H1 (cell line): ENCODE measurements at regions not wholly inside any gene's neighbourhood (a gene's known extent, or its start where the extent isn't known, plus 50 kb on each side); places are given as distances from the start of the nearest gene placed in this dataset.
A peak's percentile ranks its signal among the peaks of the same experiment; 100 is the strongest.

ENCODE experiments used
- CTCF ChIA-PET: fragments of 300-600 bp; sonication (Branson Sonifier 250); formaldehyde crosslinking; loops from one replicate; lab custom pipeline; 2021; ENCODE audit not compliant: partially characterized antibody; lab: Charles Lee
- POLR2A ChIA-PET: fragments of 300-600 bp; sonication (Branson Sonifier 250); formaldehyde crosslinking; loops from one replicate; lab custom pipeline; 2021; ENCODE audit warnings: inconsistent platforms; ENCODE audit not compliant: partially characterized antibody; lab: Charles Lee
- DNase-seq, 2 experiments: peaks; one replicate each; pipeline versions ENCODE4 v3.0.0 to v3.0.0-alpha.2; 2010 to 2022; ENCODE audit warnings: low spot score in 2 of 2, low read depth in 1 of 2, mixed read lengths in 1 of 2
- FAIRE-seq: peaks from 2 replicates; lab custom pipeline; 2011; peaks lifted over from hg19 to GRCh38; lab: Jason Lieb, UNC
- H2AFZ ChIP-seq: 2 replicates; pipeline ENCODE4 v1.8.1; 2012; ENCODE audit warnings: low read length, inconsistent platforms
- H2AK5ac ChIP-seq: 2 replicates; pipeline ENCODE4 v1.6.1; 2013; ENCODE audit warnings: low read depth, low read length
- H2BK120ac ChIP-seq: replicated peaks from 2 replicates; pipeline ENCODE3; 2013; ENCODE audit warnings: low read depth, low read length, inconsistent platforms
- H2BK12ac ChIP-seq: 2 replicates; pipeline ENCODE4 v1.6.1; 2013; ENCODE audit warnings: low read depth, low read length
- H2BK15ac ChIP-seq: 2 replicates; pipeline ENCODE4 v1.6.1; 2013; ENCODE audit warnings: low read length
- H2BK20ac ChIP-seq: 2 replicates; pipeline ENCODE4 v1.6.1; 2013; ENCODE audit warnings: low read length
- H2BK5ac ChIP-seq: 2 replicates; pipeline ENCODE4 v1.6.1; 2013; ENCODE audit warnings: low read depth, low read length
- H3K14ac ChIP-seq: 2 replicates; pipeline ENCODE4 v1.6.1; 2013; ENCODE audit warnings: inconsistent platforms; ENCODE audit not compliant: insufficient read length
- H3K18ac ChIP-seq: 2 replicates; pipeline ENCODE4 v1.6.1; 2013; ENCODE audit warnings: low read length; ENCODE audit errors: extremely low read depth
- H3K23ac ChIP-seq: 2 replicates; pipeline ENCODE4 v1.6.1; 2013; ENCODE audit warnings: inconsistent platforms; ENCODE audit not compliant: insufficient read length
- H3K23me2 ChIP-seq: 2 replicates; pipeline ENCODE4 v1.6.1; 2013; ENCODE audit warnings: low read depth, low read length
- H3K27ac ChIP-seq: 2 replicates; pipeline ENCODE4 v1.6.1; 2011; ENCODE audit warnings: low read depth, low read length, inconsistent platforms
- H3K27me3 ChIP-seq, 4 experiments: replicated peaks in 1 of 4; 1 replicate in 1 of 4; 2 replicates in 3 of 4; pipeline versions ENCODE4 v1.6.1 to v1.8.1; 2011 to 2013; ENCODE audit warnings: low read length in 3 of 4, mild to moderate bottlenecking in 3 of 4, inconsistent platforms in 2 of 4, mixed read lengths in 2 of 4, moderate library complexity in 1 of 4; ENCODE audit not compliant: control insufficient read depth in 3 of 4, insufficient read depth in 3 of 4; ENCODE audit errors: extremely low read depth in 1 of 4
- H3K36me3 ChIP-seq, 4 experiments: 2 replicates each; pipeline versions ENCODE4 v1.6.1 to v1.8.1; 2011 to 2013; ENCODE audit warnings: mild to moderate bottlenecking in 4 of 4, low read length in 3 of 4, moderate library complexity in 2 of 4, control low read depth in 1 of 4, inconsistent platforms in 1 of 4; ENCODE audit not compliant: insufficient read depth in 4 of 4, control insufficient read depth in 2 of 4
- H3K4ac ChIP-seq: replicated peaks from 2 replicates; pipeline ENCODE3; 2013; ENCODE audit warnings: low read length, low read depth, mixed read lengths, inconsistent platforms; ENCODE audit not compliant: insufficient read length
- H3K4me1 ChIP-seq, 4 experiments: replicated peaks in 1 of 4; 1 replicate in 1 of 4; 2 replicates in 3 of 4; pipeline versions ENCODE4 v1.6.1 to v1.8.1; 2011 to 2013; ENCODE audit warnings: low read length in 3 of 4, inconsistent platforms in 2 of 4, mixed read lengths in 1 of 4; ENCODE audit not compliant: insufficient read depth in 4 of 4, control insufficient read depth in 3 of 4
- H3K4me2 ChIP-seq, 2 experiments: 2 replicates each; pipeline versions ENCODE4 v1.6.1 to v1.8.1; 2011 to 2013; ENCODE audit warnings: low read depth in 2 of 2, low read length in 2 of 2, control low read depth in 1 of 2, inconsistent platforms in 1 of 2, mild to moderate bottlenecking in 1 of 2; ENCODE audit not compliant: insufficient read depth in 1 of 2
- H3K4me3 ChIP-seq, 4 experiments: fragments of 200-600, 300-600 bp in 1 of 4; sonication (generic), shearing (Covaris generic), sonication (Bioruptor Twin) in 1 of 4; 2 replicates each; pipeline versions ENCODE4 v1.5.1 to v1.8.1; 2011 to 2016; ENCODE audit warnings: low read length in 4 of 4, low read depth in 3 of 4, control low read depth in 2 of 4, inconsistent platforms in 2 of 4, mild to moderate bottlenecking in 2 of 4, mixed read lengths in 1 of 4, moderate library complexity in 1 of 4; ENCODE audit not compliant: insufficient read depth in 2 of 4; ENCODE audit errors: extremely low read depth in 1 of 4
- H3K56ac ChIP-seq: replicated peaks from 2 replicates; pipeline ENCODE3; 2013; ENCODE audit warnings: low read depth, mild to moderate bottlenecking, mixed read lengths, low read length, inconsistent platforms; ENCODE audit not compliant: insufficient read length
- H3K79me1 ChIP-seq: 2 replicates; pipeline ENCODE4 v1.6.1; 2013; ENCODE audit warnings: low read depth, low read length, control low read depth
- H3K79me2 ChIP-seq, 2 experiments: 2 replicates each; pipeline versions ENCODE4 v1.6.1 to v1.8.1; 2012 to 2013; ENCODE audit warnings: low read length in 2 of 2, mild to moderate bottlenecking in 2 of 2, inconsistent platforms in 1 of 2; ENCODE audit not compliant: insufficient read depth in 2 of 2, control insufficient read depth in 1 of 2
- H3K9ac ChIP-seq, 4 experiments: replicated peaks in 1 of 4; 1 replicate in 1 of 4; 2 replicates in 3 of 4; pipeline versions ENCODE4 v1.6.1 to v1.8.1; 2011 to 2013; ENCODE audit warnings: low read depth in 3 of 4, low read length in 3 of 4, control low read depth in 2 of 4, mild to moderate bottlenecking in 2 of 4, moderate library complexity in 2 of 4, inconsistent platforms in 1 of 4; ENCODE audit errors: extremely low read depth in 1 of 4
- H3K9me3 ChIP-seq, 2 experiments: 2 replicates each; pipeline versions ENCODE4 v1.6.1 to v1.8.1; 2012 to 2013; ENCODE audit warnings: mild to moderate bottlenecking in 2 of 2, moderate library complexity in 2 of 2, control low read depth in 1 of 2, inconsistent platforms in 1 of 2, low read depth in 1 of 2, low read length in 1 of 2, mixed read lengths in 1 of 2; ENCODE audit not compliant: insufficient read depth in 2 of 2
- H4K20me1 ChIP-seq, 2 experiments: replicated peaks in 1 of 2; 2 replicates each; pipeline versions ENCODE3 to v1.8.1; 2011 to 2013; ENCODE audit warnings: inconsistent platforms in 2 of 2, low read length in 2 of 2, mild to moderate bottlenecking in 1 of 2; ENCODE audit not compliant: insufficient read depth in 2 of 2, control insufficient read depth in 1 of 2
- H4K5ac ChIP-seq: 2 replicates; pipeline ENCODE4 v1.6.1; 2013; ENCODE audit warnings: low read length, low read depth, mixed read lengths, inconsistent platforms; ENCODE audit not compliant: insufficient read length
- H4K8ac ChIP-seq: 2 replicates; pipeline ENCODE4 v1.8.0; 2013; ENCODE audit warnings: mild to moderate bottlenecking, moderate library complexity, low read length, inconsistent platforms; ENCODE audit not compliant: insufficient read depth; ENCODE audit errors: extremely low read depth
- H4K91ac ChIP-seq: replicated peaks from 2 replicates; pipeline ENCODE3; 2013; ENCODE audit warnings: low read length, mixed read lengths, inconsistent platforms; ENCODE audit not compliant: insufficient read length
- CTBP2 ChIP-seq: IDR thresholded peaks from 2 replicates; pipeline ENCODE4 v1.7.0; 2011; ENCODE audit warnings: borderline replicate concordance, mild to moderate bottlenecking, moderate library complexity, mixed read lengths, low read length; ENCODE audit not compliant: insufficient read depth, insufficient read length
- RAD21 ChIP-seq, 2 experiments: IDR thresholded peaks in 1 of 2; conservative IDR thresholded peaks in 1 of 2; 2 replicates each; pipeline ENCODE4 v1.6.1; 2011; ENCODE audit warnings: low read depth in 2 of 2, low read length in 2 of 2, improper control_type of control experiment in 1 of 2, inconsistent platforms in 1 of 2, mild to moderate bottlenecking in 1 of 2, moderate library complexity in 1 of 2
- WGBS, 2 experiments: shearing (Covaris generic) in 1 of 2; methylation state at CpG; one replicate each; pipeline versions ENCODE4 v1.1.6 to v1.1.7; 2013 to 2015; ENCODE audit warnings: low lambda C conversion rate in 2 of 2, mixed read lengths in 2 of 2, inconsistent platforms in 1 of 2, low coverage in 1 of 2, missing lambda C conversion rate in 1 of 2; ENCODE audit not compliant: insufficient replicate concordance in 2 of 2, insufficient coverage in 1 of 2, insufficient read length in 1 of 2; ENCODE audit errors: extremely low coverage in 1 of 2, missing lambda C conversion rate in 1 of 2; 5-methylcytosine and 5-hydroxymethylcytosine counted together

DNA sequence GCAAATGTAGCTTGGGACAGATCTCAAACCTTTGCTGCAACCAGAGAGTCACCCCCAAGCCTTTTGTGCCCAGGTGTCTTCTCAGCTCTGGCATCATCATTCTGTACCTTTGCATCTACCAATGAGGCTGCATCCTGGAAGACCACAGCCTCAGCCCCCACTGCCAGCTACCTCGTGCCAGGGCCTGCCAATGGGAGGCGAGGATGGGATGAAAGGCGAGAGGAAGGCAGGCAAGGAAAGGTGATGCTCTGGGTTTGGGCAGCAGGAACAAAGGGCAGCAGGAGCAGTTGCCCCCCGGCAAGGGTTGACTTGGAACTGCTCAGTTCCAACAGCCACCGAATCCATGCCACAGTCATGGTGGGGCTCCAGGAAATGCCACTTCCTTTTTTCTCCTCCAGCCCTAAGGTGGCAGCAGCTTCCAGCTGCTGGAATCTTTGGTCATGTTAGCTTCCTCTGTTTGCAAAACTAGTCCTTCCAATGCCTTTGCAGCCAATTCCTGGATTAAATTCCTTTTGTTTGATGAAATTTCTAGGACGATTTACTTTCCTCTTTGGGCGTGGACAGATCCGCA is 651.6 kb downstream of the NPHP4 start:
- H3K14ac ChIP-seq: no peak overlapping the region
- H2BK20ac ChIP-seq: no peak overlapping the region

More for the DNA sequence above, 651.6 kb downstream of the NPHP4 start:
- ChIA-PET CTCF (interaction anchor here (0.6 to 2.4 kb wide), 3 partner anchors 14 to 53 kb away, joined by 3 to 5 read pairs (median 4); no protein-coding TSS in a partner anchor), POLR2A (no interaction called here)
- Histone ChIP-seq H4K91ac (no peak overlapping the region), H3K4me1 (no peaks in the 10 kb centered on the region), H2BK120ac (no peak overlapping the region), H4K20me1 (no peaks in the 10 kb centered on the region), H4K8ac (no peak overlapping the region; the same call in 1 of the 2 replicates), H3K23me2 (no peaks in the 10 kb centered on the region), H3K79me2 (no peaks in the 10 kb centered on the region), H3K4ac (no peak overlapping the region), H3K4me2 (no peak overlapping the region), H3K9ac (no peak overlapping the region), H2BK12ac (no peak overlapping the region), H3K79me1 (no peaks in the 10 kb centered on the region), H2BK15ac (no peak overlapping the region), H2AFZ (no peak overlapping the region), H4K5ac (no peak overlapping the region), H3K27ac (no peak overlapping the region), H3K56ac (no peak overlapping the region), H3K4me3 (no peak overlapping the region), H3K36me3 (no peaks in the 10 kb centered on the region), H3K9me3 (no peaks in the 10 kb centered on the region), H2BK5ac (no peak overlapping the region), H3K27me3 (no peaks in the 10 kb centered on the region; a peak in 1 of 7 replicates), H3K18ac (no peak overlapping the region), H3K23ac (no peak overlapping the region), H2AK5ac (no peak overlapping the region)
- DNase-seq (no peak), FAIRE-seq (no peak)
- 95% methylated on average over 8 of the region's 8 CpGs; no CpG with 5 or more reads in 1 of the 2 experiments for WGBS, 2 experiments
- TF ChIP-seq CTBP2 (no peak), RAD21 (IDR thresholded peaks at IDR 0.05 in 1 of 2, conservative IDR thresholded peaks at IDR 0.05 in 1 of 2; ENCODE audit: low read depth in 2 of 2, low read length in 2 of 2) (peak; percentile 10 to 23; a peak in 2 of 4 replicates)
